Pons (tissue), 1 donor: ENCODE measurements at regions not wholly inside any gene's neighbourhood (a gene's known extent, or its start where the extent isn't known, plus 50 kb on each side); places are given as distances from the start of the nearest gene placed in this dataset.

ENCODE experiments used
- DNase-seq: peaks from one replicate; pipeline ENCODE4 v3.0.0-alpha.2; 2016; ENCODE audit warnings: low spot score

GRCh38 chr15:70491201-70491621 is 272.1 kb downstream of the UACA start:
- DNase-seq = no peak

- DNase-seq = no peak
Measured at GRCh38 chr15:70490838-70491155, 272.6 kb downstream of the UACA start.

GRCh38 chr15:70490148-70490837 is 273.1 kb downstream of the UACA start:
- no peak for DNase-seq

- no peak for DNase-seq
Measured at GRCh38 chr15:70488941-70489848, 274.2 kb downstream of the UACA start.

GRCh38 chr15:70488002-70488605 is 275.3 kb downstream of the UACA start:
- peak; percentile 68 for DNase-seq

- DNase-seq = no peak
Measured at GRCh38 chr15:70487387-70487740, 276.0 kb downstream of the UACA start.

- DNase-seq = peak; percentile 72
Measured at GRCh38 chr15:70486451-70487386, 276.6 kb downstream of the UACA start.

- no peak for DNase-seq
Measured at GRCh38 chr15:70486012-70486411, 277.3 kb downstream of the UACA start.

- DNase-seq = no peak
Measured at GRCh38 chr15:70484993-70485392, 278.4 kb downstream of the UACA start.

GRCh38 chr15:70483513-70483912 is 279.8 kb downstream of the UACA start:
- DNase-seq = no peak

- DNase-seq = no peak
Measured at GRCh38 chr15:70480196-70480856, 283.0 kb downstream of the UACA start.

GRCh38 chr15:70479785-70480184 is 283.6 kb downstream of the UACA start:
- no peak for DNase-seq

GRCh38 chr15:70479056-70479455 is 284.3 kb downstream of the UACA start:
- no peak for DNase-seq

GRCh38 chr15:70478251-70478990 is 284.9 kb downstream of the UACA start:
- DNase-seq = peak; percentile 63

GRCh38 chr15:70477750-70478250 is 285.6 kb downstream of the UACA start:
- DNase-seq = no peak

- DNase-seq = no peak
Measured at GRCh38 chr15:70476441-70476840, 286.9 kb downstream of the UACA start.

GRCh38 chr15:70475921-70476320 is 287.4 kb downstream of the UACA start:
- no peak for DNase-seq

GRCh38 chr15:70475407-70475781 is 288.0 kb downstream of the UACA start:
- DNase-seq = no peak

GRCh38 chr15:70474471-70475406 is 288.6 kb downstream of the UACA start:
- DNase-seq = peak; percentile 48
